ENCODE measurements at regions not wholly inside any gene's neighbourhood (a gene's known extent, or its start where the extent isn't known, plus 50 kb on each side); places are given as distances from the start of the nearest gene placed in this dataset.
"Not testable (repeated sequence)": the region's sequence is repeated elsewhere in the genome, so short reads cannot be mapped to it uniquely, and the experiment has no call there.

DNA sequence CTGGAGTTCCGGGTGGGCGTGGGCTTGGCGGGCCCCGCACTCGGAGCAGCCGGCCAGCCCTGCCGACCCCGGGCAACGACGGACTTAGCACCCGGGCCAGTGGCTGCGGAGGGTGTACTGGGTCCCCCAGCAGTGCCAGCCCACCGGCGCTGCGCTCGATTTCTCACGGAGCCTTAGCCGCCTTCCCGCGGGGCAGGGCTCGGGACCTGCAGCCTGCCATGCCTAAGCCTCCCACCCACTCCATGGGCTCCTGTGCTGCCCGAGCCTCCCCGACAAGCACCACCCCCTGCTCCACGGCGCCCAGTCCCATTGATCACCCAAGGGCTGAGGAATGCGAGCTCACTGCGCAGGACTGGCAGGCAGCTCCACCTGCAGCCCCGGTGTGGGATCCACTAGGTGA is 99.9 kb upstream of the SETBP1 start:
- not testable (repeated sequence) for H2BK5ac ChIP-seq (ENCODE audit: low read depth, low read length, poor library complexity); H3K4me1 ChIP-seq (ENCODE audit: control insufficient read depth in 1 of 2, insufficient read depth in 2 of 2, low read length in 2 of 2); H3K18ac ChIP-seq (ENCODE audit: low read length); H3K27me3 ChIP-seq (ENCODE audit: insufficient read depth, low read length); H2AK5ac ChIP-seq (ENCODE audit: low read length); H4K8ac ChIP-seq (ENCODE audit: low read depth, low read length); H3K36me3 ChIP-seq (ENCODE audit: control insufficient read depth in 1 of 2, insufficient read depth in 2 of 2, low read length in 2 of 2); H3K14ac ChIP-seq (ENCODE audit: low read length); H3K79me1 ChIP-seq (ENCODE audit: low read length); H2BK12ac ChIP-seq (ENCODE audit: low read length); H3K79me2 ChIP-seq (ENCODE audit: control insufficient read depth, insufficient read depth, low read length, poor library complexity); H3K9ac ChIP-seq (ENCODE audit: low read length); H2AFZ ChIP-seq (ENCODE audit: insufficient read depth, low read length, poor library complexity); H3K4me3 ChIP-seq (ENCODE audit: low read depth, low read length); H3K9me3 ChIP-seq (ENCODE audit: insufficient read depth, low read depth, low read length); DNase-seq; H3K4me2 ChIP-seq (ENCODE audit: low read length); H3K4ac ChIP-seq (ENCODE audit: low read depth, low read length); H3K23ac ChIP-seq (ENCODE audit: low read length); H4K91ac ChIP-seq (ENCODE audit: low read depth, low read length); H4K12ac ChIP-seq (ENCODE audit: low read depth, low read length); H2BK120ac ChIP-seq (ENCODE audit: insufficient read depth, low read length, poor library complexity); H3K27ac ChIP-seq (ENCODE audit: low read depth, low read length)
- no CpG with 5 or more reads among the region's 28 CpGs for WGBS (ENCODE audit: extremely low coverage, insufficient coverage, insufficient read length)

DNA sequence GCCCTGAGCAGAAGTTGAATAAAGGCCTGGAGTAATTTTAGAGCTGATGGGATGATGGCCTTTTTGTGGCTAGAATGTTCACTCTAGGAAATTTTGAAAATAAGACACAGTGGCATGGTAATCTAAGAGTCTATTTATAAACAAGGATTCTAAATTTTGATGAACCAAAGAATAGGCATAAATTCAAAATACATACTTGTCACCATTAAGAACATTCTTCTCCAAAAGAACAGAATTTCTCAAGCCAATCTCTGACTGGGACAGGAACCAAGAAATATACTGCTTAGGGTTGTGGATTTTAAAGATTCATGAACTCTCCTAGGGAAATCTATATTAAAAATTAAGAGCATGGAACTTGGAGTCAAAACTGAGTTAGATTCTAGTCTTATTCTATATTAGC is 98.2 kb upstream of the SETBP1 start:
- no peak overlapping the region for H3K4ac ChIP-seq (ENCODE audit: low read depth, low read length)
- no peak overlapping the region for H4K91ac ChIP-seq (ENCODE audit: low read depth, low read length)
- H2AK5ac ChIP-seq (ENCODE audit: low read length): no peak overlapping the region
- H3K9me3 ChIP-seq (ENCODE audit: insufficient read depth, low read depth, low read length): no peaks in the 10 kb centered on the region
- H2BK120ac ChIP-seq (ENCODE audit: insufficient read depth, low read length, poor library complexity): no peak overlapping the region
- no peak overlapping the region for H3K4me3 ChIP-seq (ENCODE audit: low read depth, low read length)
- no peak overlapping the region for H3K23ac ChIP-seq (ENCODE audit: low read length)
- H2AFZ ChIP-seq (ENCODE audit: insufficient read depth, low read length, poor library complexity): no peak overlapping the region
- no peak overlapping the region for H2BK12ac ChIP-seq (ENCODE audit: low read length)
- no peak overlapping the region for H4K12ac ChIP-seq (ENCODE audit: low read depth, low read length)
- H3K79me1 ChIP-seq (ENCODE audit: low read length): peaks cover 4% of the 10 kb centered on the region
- DNase-seq: no peak
- H3K9ac ChIP-seq (ENCODE audit: low read length): no peak overlapping the region
- H3K4me2 ChIP-seq (ENCODE audit: low read length): no peak overlapping the region
- no peaks in the 10 kb centered on the region for H3K79me2 ChIP-seq (ENCODE audit: control insufficient read depth, insufficient read depth, low read length, poor library complexity)
- H3K27me3 ChIP-seq (ENCODE audit: insufficient read depth, low read length): no peaks in the 10 kb centered on the region
- no peaks in the 10 kb centered on the region for H3K36me3 ChIP-seq (ENCODE audit: control insufficient read depth in 1 of 2, insufficient read depth in 2 of 2, low read length in 2 of 2)
- no peak overlapping the region for H3K18ac ChIP-seq (ENCODE audit: low read length)
- H4K8ac ChIP-seq (ENCODE audit: low read depth, low read length): no peak overlapping the region
- no peak overlapping the region for H3K14ac ChIP-seq (ENCODE audit: low read length)
- H3K4me1 ChIP-seq (ENCODE audit: control insufficient read depth in 1 of 2, insufficient read depth in 2 of 2, low read length in 2 of 2): no peaks in the 10 kb centered on the region
- no peak overlapping the region for H3K27ac ChIP-seq (ENCODE audit: low read depth, low read length)
- no peak overlapping the region for H2BK5ac ChIP-seq (ENCODE audit: low read depth, low read length, poor library complexity)

DNA sequence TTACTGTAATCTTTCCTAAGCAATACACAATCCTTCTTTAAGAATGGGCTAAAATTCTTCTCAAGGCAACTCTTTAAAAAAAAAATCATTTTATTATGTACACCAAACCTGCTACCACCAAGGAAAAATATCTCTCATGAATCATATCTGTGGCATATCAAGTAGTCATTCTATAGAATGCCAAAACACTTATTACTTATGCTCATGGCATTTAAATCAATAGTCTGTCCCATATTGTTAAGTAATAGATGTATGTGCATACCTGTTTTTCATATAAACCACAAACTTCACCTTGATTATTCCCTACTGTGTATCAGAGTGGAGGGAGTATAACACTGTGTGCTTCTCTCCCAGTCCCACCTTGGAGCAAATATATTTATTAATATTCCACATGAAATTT is 95.8 kb upstream of the SETBP1 start:
- H3K79me2 ChIP-seq (ENCODE audit: control insufficient read depth, insufficient read depth, low read length, poor library complexity): no peaks in the 10 kb centered on the region
- H3K36me3 ChIP-seq (ENCODE audit: control insufficient read depth in 1 of 2, insufficient read depth in 2 of 2, low read length in 2 of 2): no peaks in the 10 kb centered on the region
- no peak overlapping the region for H3K4me3 ChIP-seq (ENCODE audit: low read depth, low read length)
- no peak overlapping the region for H2BK12ac ChIP-seq (ENCODE audit: low read length)
- no peaks in the 10 kb centered on the region for H3K27me3 ChIP-seq (ENCODE audit: insufficient read depth, low read length)
- no peak overlapping the region for H2AK5ac ChIP-seq (ENCODE audit: low read length)
- H2BK5ac ChIP-seq (ENCODE audit: low read depth, low read length, poor library complexity): no peak overlapping the region
- peaks cover 2% of the 10 kb centered on the region for H3K79me1 ChIP-seq (ENCODE audit: low read length)
- no peak overlapping the region for H4K12ac ChIP-seq (ENCODE audit: low read depth, low read length)
- H3K4me1 ChIP-seq (ENCODE audit: control insufficient read depth in 1 of 2, insufficient read depth in 2 of 2, low read length in 2 of 2): no peaks in the 10 kb centered on the region
- H3K9ac ChIP-seq (ENCODE audit: low read length): no peak overlapping the region
- H3K14ac ChIP-seq (ENCODE audit: low read length): no peak overlapping the region
- H2AFZ ChIP-seq (ENCODE audit: insufficient read depth, low read length, poor library complexity): no peak overlapping the region
- no peak overlapping the region for H3K4ac ChIP-seq (ENCODE audit: low read depth, low read length)
- no peak overlapping the region for H3K4me2 ChIP-seq (ENCODE audit: low read length)
- H3K9me3 ChIP-seq (ENCODE audit: insufficient read depth, low read depth, low read length): no peaks in the 10 kb centered on the region
- H4K8ac ChIP-seq (ENCODE audit: low read depth, low read length): no peak overlapping the region
- no peak overlapping the region for H3K27ac ChIP-seq (ENCODE audit: low read depth, low read length)
- H4K91ac ChIP-seq (ENCODE audit: low read depth, low read length): no peak overlapping the region
- no peak overlapping the region for H2BK120ac ChIP-seq (ENCODE audit: insufficient read depth, low read length, poor library complexity)
- no peak overlapping the region for H3K18ac ChIP-seq (ENCODE audit: low read length)
- DNase-seq: no peak
- no peak overlapping the region for H3K23ac ChIP-seq (ENCODE audit: low read length)

DNA sequence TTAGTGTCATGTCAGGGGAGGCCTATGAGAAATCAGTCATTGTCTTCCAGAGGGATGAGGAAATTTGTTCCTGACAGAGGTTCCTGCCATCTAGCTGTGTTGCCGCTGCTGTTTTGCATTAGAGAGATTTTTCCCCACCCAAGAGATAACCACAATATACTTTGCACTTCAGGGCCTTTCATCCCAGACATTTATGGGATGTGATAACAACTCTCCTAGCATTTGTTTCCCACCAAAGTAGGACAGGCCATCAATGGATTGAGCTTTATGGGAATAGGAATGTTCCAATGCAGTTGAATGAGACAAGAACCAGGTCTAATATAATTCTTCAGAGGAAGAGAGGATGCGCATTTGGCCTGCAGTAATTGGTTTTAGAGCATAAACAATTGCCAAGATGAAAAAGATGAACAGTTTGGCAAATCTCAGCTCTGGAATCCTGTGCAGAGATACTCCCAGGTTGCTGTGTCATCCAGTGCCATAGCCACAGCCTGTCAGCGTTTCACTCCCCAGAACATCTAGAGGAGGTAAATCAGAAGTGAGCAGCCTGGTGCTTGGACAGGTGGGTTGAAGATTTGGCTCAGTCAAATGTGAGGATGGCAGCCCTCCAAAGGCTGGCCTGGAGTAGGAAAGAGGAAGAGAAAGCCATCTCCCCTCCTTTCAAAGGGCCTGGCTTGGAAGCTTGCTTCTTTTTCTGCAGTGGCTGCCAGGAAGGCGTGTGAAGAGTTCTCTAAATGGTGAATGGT is 93.7 kb upstream of the SETBP1 start:
- no peak overlapping the region for H3K4ac ChIP-seq (ENCODE audit: low read depth, low read length)
- H3K9ac ChIP-seq (ENCODE audit: low read length): no peak overlapping the region
- H4K91ac ChIP-seq (ENCODE audit: low read depth, low read length): no peak overlapping the region

More for the DNA sequence above, 93.7 kb upstream of the SETBP1 start:
- H2BK120ac ChIP-seq (ENCODE audit: insufficient read depth, low read length, poor library complexity): no peak overlapping the region
- no peak overlapping the region for H3K27ac ChIP-seq (ENCODE audit: low read depth, low read length)
- H3K79me1 ChIP-seq (ENCODE audit: low read length): peaks cover 2% of the 10 kb centered on the region
- no peak overlapping the region for H3K23ac ChIP-seq (ENCODE audit: low read length)
- H3K4me2 ChIP-seq (ENCODE audit: low read length): no peak overlapping the region
- H3K14ac ChIP-seq (ENCODE audit: low read length): no peak overlapping the region
- no peaks in the 10 kb centered on the region for H3K27me3 ChIP-seq (ENCODE audit: insufficient read depth, low read length)
- no peak overlapping the region for H3K18ac ChIP-seq (ENCODE audit: low read length)
- no peaks in the 10 kb centered on the region for H3K4me1 ChIP-seq (ENCODE audit: control insufficient read depth in 1 of 2, insufficient read depth in 2 of 2, low read length in 2 of 2)
- H2AFZ ChIP-seq (ENCODE audit: insufficient read depth, low read length, poor library complexity): no peak overlapping the region
- no peak overlapping the region for H4K12ac ChIP-seq (ENCODE audit: low read depth, low read length)
- no peak overlapping the region for H2AK5ac ChIP-seq (ENCODE audit: low read length)
- H4K8ac ChIP-seq (ENCODE audit: low read depth, low read length): no peak overlapping the region
- no peaks in the 10 kb centered on the region for H3K79me2 ChIP-seq (ENCODE audit: control insufficient read depth, insufficient read depth, low read length, poor library complexity)
- no peak overlapping the region for H2BK5ac ChIP-seq (ENCODE audit: low read depth, low read length, poor library complexity)
- no peak for DNase-seq
- H2BK12ac ChIP-seq (ENCODE audit: low read length): no peak overlapping the region
- H3K4me3 ChIP-seq (ENCODE audit: low read depth, low read length): no peak overlapping the region
- WGBS (ENCODE audit: extremely low coverage, insufficient coverage, insufficient read length): no CpG with 5 or more reads among the region's 4 CpGs
- H3K9me3 ChIP-seq (ENCODE audit: insufficient read depth, low read depth, low read length): no peaks in the 10 kb centered on the region
- H3K36me3 ChIP-seq (ENCODE audit: control insufficient read depth in 1 of 2, insufficient read depth in 2 of 2, low read length in 2 of 2): no peaks in the 10 kb centered on the region

All from trophoblast cell (in vitro differentiated cells and primary cell).